H1 (cell line): ENCODE measurements at regions not wholly inside any gene's neighbourhood (a gene's known extent, or its start where the extent isn't known, plus 50 kb on each side); places are given as distances from the start of the nearest gene placed in this dataset.

Experiments
- CTCF ChIA-PET: fragments of 300-600 bp; sonication (Branson Sonifier 250); formaldehyde crosslinking; loops from one replicate; lab custom pipeline; 2021; ENCODE audit not compliant: partially characterized antibody; lab: Charles Lee
- POLR2A ChIA-PET: fragments of 300-600 bp; sonication (Branson Sonifier 250); formaldehyde crosslinking; loops from one replicate; lab custom pipeline; 2021; ENCODE audit warnings: inconsistent platforms; ENCODE audit not compliant: partially characterized antibody; lab: Charles Lee
- DNase-seq, 2 experiments: peaks; one replicate each; pipeline versions ENCODE4 v3.0.0 to v3.0.0-alpha.2; 2010 to 2022; ENCODE audit warnings: low spot score in 2 of 2, low read depth in 1 of 2, mixed read lengths in 1 of 2
- FAIRE-seq: peaks from 2 replicates; lab custom pipeline; 2011; peaks lifted over from hg19 to GRCh38; lab: Jason Lieb, UNC
- H2AFZ ChIP-seq: 2 replicates; pipeline ENCODE4 v1.8.1; 2012; ENCODE audit warnings: low read length, inconsistent platforms
- H2AK5ac ChIP-seq: 2 replicates; pipeline ENCODE4 v1.6.1; 2013; ENCODE audit warnings: low read depth, low read length
- H2BK120ac ChIP-seq: replicated peaks from 2 replicates; pipeline ENCODE3; 2013; ENCODE audit warnings: low read depth, low read length, inconsistent platforms
- H2BK12ac ChIP-seq: 2 replicates; pipeline ENCODE4 v1.6.1; 2013; ENCODE audit warnings: low read depth, low read length
- H2BK15ac ChIP-seq: 2 replicates; pipeline ENCODE4 v1.6.1; 2013; ENCODE audit warnings: low read length
- H2BK20ac ChIP-seq: 2 replicates; pipeline ENCODE4 v1.6.1; 2013; ENCODE audit warnings: low read length
- H2BK5ac ChIP-seq: 2 replicates; pipeline ENCODE4 v1.6.1; 2013; ENCODE audit warnings: low read depth, low read length
- H3K14ac ChIP-seq: 2 replicates; pipeline ENCODE4 v1.6.1; 2013; ENCODE audit warnings: inconsistent platforms; ENCODE audit not compliant: insufficient read length
- H3K18ac ChIP-seq: 2 replicates; pipeline ENCODE4 v1.6.1; 2013; ENCODE audit warnings: low read length; ENCODE audit errors: extremely low read depth
- H3K23ac ChIP-seq: 2 replicates; pipeline ENCODE4 v1.6.1; 2013; ENCODE audit warnings: inconsistent platforms; ENCODE audit not compliant: insufficient read length
- H3K23me2 ChIP-seq: 2 replicates; pipeline ENCODE4 v1.6.1; 2013; ENCODE audit warnings: low read depth, low read length
- H3K27ac ChIP-seq: 2 replicates; pipeline ENCODE4 v1.6.1; 2011; ENCODE audit warnings: low read depth, low read length, inconsistent platforms
- H3K27me3 ChIP-seq, 4 experiments: replicated peaks in 1 of 4; 1 replicate in 1 of 4; 2 replicates in 3 of 4; pipeline versions ENCODE4 v1.6.1 to v1.8.1; 2011 to 2013; ENCODE audit warnings: low read length in 3 of 4, mild to moderate bottlenecking in 3 of 4, inconsistent platforms in 2 of 4, mixed read lengths in 2 of 4, moderate library complexity in 1 of 4; ENCODE audit not compliant: control insufficient read depth in 3 of 4, insufficient read depth in 3 of 4; ENCODE audit errors: extremely low read depth in 1 of 4
- H3K36me3 ChIP-seq, 4 experiments: 2 replicates each; pipeline versions ENCODE4 v1.6.1 to v1.8.1; 2011 to 2013; ENCODE audit warnings: mild to moderate bottlenecking in 4 of 4, low read length in 3 of 4, moderate library complexity in 2 of 4, control low read depth in 1 of 4, inconsistent platforms in 1 of 4; ENCODE audit not compliant: insufficient read depth in 4 of 4, control insufficient read depth in 2 of 4
- H3K4ac ChIP-seq: replicated peaks from 2 replicates; pipeline ENCODE3; 2013; ENCODE audit warnings: low read length, low read depth, mixed read lengths, inconsistent platforms; ENCODE audit not compliant: insufficient read length
- H3K4me1 ChIP-seq, 4 experiments: replicated peaks in 1 of 4; 1 replicate in 1 of 4; 2 replicates in 3 of 4; pipeline versions ENCODE4 v1.6.1 to v1.8.1; 2011 to 2013; ENCODE audit warnings: low read length in 3 of 4, inconsistent platforms in 2 of 4, mixed read lengths in 1 of 4; ENCODE audit not compliant: insufficient read depth in 4 of 4, control insufficient read depth in 3 of 4
- H3K4me2 ChIP-seq, 2 experiments: 2 replicates each; pipeline versions ENCODE4 v1.6.1 to v1.8.1; 2011 to 2013; ENCODE audit warnings: low read depth in 2 of 2, low read length in 2 of 2, control low read depth in 1 of 2, inconsistent platforms in 1 of 2, mild to moderate bottlenecking in 1 of 2; ENCODE audit not compliant: insufficient read depth in 1 of 2
- H3K4me3 ChIP-seq, 4 experiments: fragments of 200-600, 300-600 bp in 1 of 4; sonication (generic), shearing (Covaris generic), sonication (Bioruptor Twin) in 1 of 4; 2 replicates each; pipeline versions ENCODE4 v1.5.1 to v1.8.1; 2011 to 2016; ENCODE audit warnings: low read length in 4 of 4, low read depth in 3 of 4, control low read depth in 2 of 4, inconsistent platforms in 2 of 4, mild to moderate bottlenecking in 2 of 4, mixed read lengths in 1 of 4, moderate library complexity in 1 of 4; ENCODE audit not compliant: insufficient read depth in 2 of 4; ENCODE audit errors: extremely low read depth in 1 of 4
- H3K56ac ChIP-seq: replicated peaks from 2 replicates; pipeline ENCODE3; 2013; ENCODE audit warnings: low read depth, mild to moderate bottlenecking, mixed read lengths, low read length, inconsistent platforms; ENCODE audit not compliant: insufficient read length
- H3K79me1 ChIP-seq: 2 replicates; pipeline ENCODE4 v1.6.1; 2013; ENCODE audit warnings: low read depth, low read length, control low read depth
- H3K79me2 ChIP-seq, 2 experiments: 2 replicates each; pipeline versions ENCODE4 v1.6.1 to v1.8.1; 2012 to 2013; ENCODE audit warnings: low read length in 2 of 2, mild to moderate bottlenecking in 2 of 2, inconsistent platforms in 1 of 2; ENCODE audit not compliant: insufficient read depth in 2 of 2, control insufficient read depth in 1 of 2
- H3K9ac ChIP-seq, 4 experiments: replicated peaks in 1 of 4; 1 replicate in 1 of 4; 2 replicates in 3 of 4; pipeline versions ENCODE4 v1.6.1 to v1.8.1; 2011 to 2013; ENCODE audit warnings: low read depth in 3 of 4, low read length in 3 of 4, control low read depth in 2 of 4, mild to moderate bottlenecking in 2 of 4, moderate library complexity in 2 of 4, inconsistent platforms in 1 of 4; ENCODE audit errors: extremely low read depth in 1 of 4
- H3K9me3 ChIP-seq, 2 experiments: 2 replicates each; pipeline versions ENCODE4 v1.6.1 to v1.8.1; 2012 to 2013; ENCODE audit warnings: mild to moderate bottlenecking in 2 of 2, moderate library complexity in 2 of 2, control low read depth in 1 of 2, inconsistent platforms in 1 of 2, low read depth in 1 of 2, low read length in 1 of 2, mixed read lengths in 1 of 2; ENCODE audit not compliant: insufficient read depth in 2 of 2
- H4K20me1 ChIP-seq, 2 experiments: replicated peaks in 1 of 2; 2 replicates each; pipeline versions ENCODE3 to v1.8.1; 2011 to 2013; ENCODE audit warnings: inconsistent platforms in 2 of 2, low read length in 2 of 2, mild to moderate bottlenecking in 1 of 2; ENCODE audit not compliant: insufficient read depth in 2 of 2, control insufficient read depth in 1 of 2
- H4K5ac ChIP-seq: 2 replicates; pipeline ENCODE4 v1.6.1; 2013; ENCODE audit warnings: low read length, low read depth, mixed read lengths, inconsistent platforms; ENCODE audit not compliant: insufficient read length
- H4K8ac ChIP-seq: 2 replicates; pipeline ENCODE4 v1.8.0; 2013; ENCODE audit warnings: mild to moderate bottlenecking, moderate library complexity, low read length, inconsistent platforms; ENCODE audit not compliant: insufficient read depth; ENCODE audit errors: extremely low read depth
- H4K91ac ChIP-seq: replicated peaks from 2 replicates; pipeline ENCODE3; 2013; ENCODE audit warnings: low read length, mixed read lengths, inconsistent platforms; ENCODE audit not compliant: insufficient read length
- BCL11A ChIP-seq, 2 experiments: IDR thresholded peaks; one replicate each; pipeline ENCODE4 v1.6.1; 2011; ENCODE audit warnings: low read depth in 2 of 2, low read length in 2 of 2, mild to moderate bottlenecking in 2 of 2
- CBX8 ChIP-seq: fragments of 300-800, 300-1000 bp; sonication (generic); IDR thresholded peaks from 2 replicates; pipeline ENCODE4 v1.7.1; 2016; ENCODE audit warnings: low read depth, low read length, borderline replicate concordance
- CTBP2 ChIP-seq: IDR thresholded peaks from 2 replicates; pipeline ENCODE4 v1.7.0; 2011; ENCODE audit warnings: borderline replicate concordance, mild to moderate bottlenecking, moderate library complexity, mixed read lengths, low read length; ENCODE audit not compliant: insufficient read depth, insufficient read length
- FOSL1 ChIP-seq: IDR thresholded peaks from 2 replicates; pipeline ENCODE4 v1.6.1; 2011; ENCODE audit warnings: mild to moderate bottlenecking, low read depth, low read length, moderate library complexity; ENCODE audit not compliant: insufficient read depth
- HDAC2 ChIP-seq, 2 experiments: fragments of 300-600 bp in 1 of 2; sonication (generic) in 1 of 2; IDR thresholded peaks; 2 replicates each; pipeline ENCODE4 v1.6.1; 2011 to 2012; ENCODE audit warnings: low read depth in 2 of 2, low read length in 2 of 2, mild to moderate bottlenecking in 2 of 2, moderate library complexity in 2 of 2, borderline replicate concordance in 1 of 2, inconsistent platforms in 1 of 2
- JUND ChIP-seq: IDR thresholded peaks from 2 replicates; pipeline ENCODE4 v1.6.1; 2011; ENCODE audit warnings: mild to moderate bottlenecking, improper control_type of control experiment, low read length
- RNF2 ChIP-seq: fragments of 200-900, 300-1000 bp; sonication (generic); IDR thresholded peaks from 2 replicates; pipeline ENCODE4 v1.7.1; 2016; ENCODE audit warnings: borderline replicate concordance, low read depth, mild to moderate bottlenecking, antibody characterized with exemption, low read length; ENCODE audit not compliant: poor library complexity, severe bottlenecking; ENCODE audit errors: missing control alignments
- SIN3A ChIP-seq, 2 experiments: IDR thresholded peaks in 1 of 2; conservative IDR thresholded peaks in 1 of 2; 2 replicates each; pipeline ENCODE4 v1.6.1; 2011 to 2012; ENCODE audit warnings: low read length in 2 of 2, improper control_type of control experiment in 1 of 2, low read depth in 1 of 2, mild to moderate bottlenecking in 1 of 2
- SIX5 ChIP-seq: IDR thresholded peaks from 2 replicates; pipeline ENCODE4 v1.6.1; 2011; ENCODE audit warnings: mild to moderate bottlenecking, low read depth, low read length
- WGBS, 2 experiments: shearing (Covaris generic) in 1 of 2; methylation state at CpG; one replicate each; pipeline versions ENCODE4 v1.1.6 to v1.1.7; 2013 to 2015; ENCODE audit warnings: low lambda C conversion rate in 2 of 2, mixed read lengths in 2 of 2, inconsistent platforms in 1 of 2, low coverage in 1 of 2, missing lambda C conversion rate in 1 of 2; ENCODE audit not compliant: insufficient replicate concordance in 2 of 2, insufficient coverage in 1 of 2, insufficient read length in 1 of 2; ENCODE audit errors: extremely low coverage in 1 of 2, missing lambda C conversion rate in 1 of 2; 5-methylcytosine and 5-hydroxymethylcytosine counted together

GRCh38 chr13:38636073-38636472, 50.8 kb upstream of the FREM2 start:
- Histone ChIP-seq H3K9me3 (no peaks in the 10 kb centered on the region), H2AFZ (no peak overlapping the region), H3K4me2 (no peak overlapping the region), H4K5ac (no peak overlapping the region), H4K91ac (no peak overlapping the region), H2BK20ac (no peak overlapping the region), H2BK15ac (no peak overlapping the region), H4K20me1 (no peaks in the 10 kb centered on the region), H3K23me2 (no peaks in the 10 kb centered on the region), H3K4ac (no peak overlapping the region), H3K27me3 (no peaks in the 10 kb centered on the region), H3K14ac (no peak overlapping the region), H3K79me2 (no peaks in the 10 kb centered on the region), H2BK12ac (no peak overlapping the region), H2BK120ac (no peak overlapping the region), H3K23ac (no peak overlapping the region), H3K18ac (no peak overlapping the region), H3K36me3 (no peaks in the 10 kb centered on the region), H2AK5ac (no peak overlapping the region), H3K9ac (no peak overlapping the region), H3K4me3 (no peak overlapping the region), H4K8ac (no peak overlapping the region), H3K4me1 (no peaks in the 10 kb centered on the region; a peak in 1 of 7 replicates), H3K27ac (no peak overlapping the region), H3K79me1 (no peaks in the 10 kb centered on the region), H3K56ac (no peak overlapping the region), H2BK5ac (no peak overlapping the region)
- DNase-seq (no peak), FAIRE-seq (peak; percentile 24)
- POLR2A ChIA-PET = no interaction called here
- TF ChIP-seq JUND (no peak), SIN3A (conservative IDR thresholded peaks at IDR 0.05 in 1 of 2, IDR thresholded peaks at IDR 0.05 in 1 of 2; ENCODE audit: low read depth in 1 of 2, low read length in 2 of 2) (no peak), CTBP2 (no peak), FOSL1 (no peak), BCL11A (IDR thresholded peaks at IDR 0.05; ENCODE audit: low read depth in 2 of 2, low read length in 2 of 2) (no peak), CBX8 (no peak), RNF2 (no peak), HDAC2 (IDR thresholded peaks at IDR 0.05; ENCODE audit: borderline replicate concordance in 1 of 2, low read depth in 2 of 2, low read length in 2 of 2) (no peak), SIX5 (no peak)
- WGBS, 2 experiments = 88% methylated on average over 3 of the region's 3 CpGs; no CpG with 5 or more reads in 1 of the 2 experiments
- CTCF ChIA-PET = interaction anchor here (0.7 to 2.3 kb wide), 5 partner anchors 10 to 130 kb away, joined by 3 to 11 read pairs (median 3); no protein-coding TSS in a partner anchor
